HT-29 (cell line): ENCODE measurements at regions not wholly inside any gene's neighbourhood (a gene's known extent, or its start where the extent isn't known, plus 50 kb on each side); places are given as distances from the start of the nearest gene placed in this dataset.

Source experiments
- DNase-seq: peaks from one replicate; pipeline ENCODE4 v3.0.0-alpha.2; 2015; ENCODE audit warnings: low spot score

- DNase-seq: no peak
These were observed 54.2 kb downstream of the S1PR1 start for GRCh38 chr1:101290922-101291561.

GRCh38 chr1:101291562-101292380 is 55.0 kb downstream of the S1PR1 start:
- DNase-seq: no peak

- no peak for DNase-seq
These were observed 56.7 kb downstream of the S1PR1 start for GRCh38 chr1:101293461-101294051.

- no peak for DNase-seq
These were observed 58.4 kb downstream of the S1PR1 start for GRCh38 chr1:101295209-101295608.

GRCh38 chr1:101298663-101299062 is 61.8 kb downstream of the S1PR1 start:
- DNase-seq: no peak

- DNase-seq: no peak
These were observed 62.3 kb downstream of the S1PR1 start for GRCh38 chr1:101299141-101299540.

GRCh38 chr1:101299710-101300109 is 62.9 kb downstream of the S1PR1 start:
- no peak for DNase-seq

GRCh38 chr1:101300916-101301315 is 64.1 kb downstream of the S1PR1 start:
- DNase-seq: no peak

GRCh38 chr1:101301446-101302057 is 64.7 kb downstream of the S1PR1 start:
- DNase-seq: no peak

- DNase-seq: no peak
These were observed 66.2 kb downstream of the S1PR1 start for GRCh38 chr1:101302831-101303511.

- DNase-seq: no peak
These were observed 71.3 kb downstream of the S1PR1 start for GRCh38 chr1:101307985-101308689.

- DNase-seq: no peak
These were observed 72.1 kb downstream of the S1PR1 start for GRCh38 chr1:101308935-101309333.

GRCh38 chr1:101309334-101310311 is 72.8 kb downstream of the S1PR1 start:
- DNase-seq: peak; percentile 39

GRCh38 chr1:101310506-101310905 is 73.7 kb downstream of the S1PR1 start:
- no peak for DNase-seq

GRCh38 chr1:101311146-101311920 is 74.5 kb downstream of the S1PR1 start:
- no peak for DNase-seq

GRCh38 chr1:101312147-101312546 is 75.3 kb downstream of the S1PR1 start:
- no peak for DNase-seq

- DNase-seq: no peak
These were observed 76.5 kb downstream of the S1PR1 start for GRCh38 chr1:101313356-101313755.

- DNase-seq: no peak
These were observed 77.4 kb downstream of the S1PR1 start for GRCh38 chr1:101314244-101314643.

- no peak for DNase-seq
These were observed 79.4 kb downstream of the S1PR1 start for GRCh38 chr1:101316256-101316655.
